Heart left ventricle (tissue), 16 donors: ENCODE measurements at regions not wholly inside any gene's neighbourhood (a gene's known extent, or its start where the extent isn't known, plus 50 kb on each side); places are given as distances from the start of the nearest gene placed in this dataset.

Experiments
- ATAC-seq, 4 donors: fragments of 200-7000 bp; cut with Tn5 transposase; one replicate each; pipeline ENCODE4 v1.9.1; 2020 to 2022; ENCODE audit warnings: moderate library complexity in 4 of 4, mild to moderate bottlenecking in 3 of 4, moderate number of reproducible peaks in 1 of 4
- DNase-seq, 5 donors: peaks; one replicate each; pipeline ENCODE4 v3.0.0-alpha.2; 2020
- H3K27ac ChIP-seq, 12 donors: fragments of 200-600 bp; sonication (generic) in 4 of 12; one replicate each; pipeline versions ENCODE4 v1.5.0 to v1.8.0; 2016 to 2022; ENCODE audit warnings: mild to moderate bottlenecking in 2 of 12
- H3K27me3 ChIP-seq, 9 donors: fragments of 200-600 bp; sonication (generic) in 2 of 9; one replicate each; pipeline versions ENCODE4 v1.5.1 to v1.8.0; 2016 to 2022; ENCODE audit warnings: mild to moderate bottlenecking in 3 of 9
- H3K36me3 ChIP-seq, 9 donors: fragments of 200-600 bp; sonication (generic) in 2 of 9; one replicate each; pipeline versions ENCODE4 v1.5.0 to v1.8.0; 2018 to 2022; ENCODE audit warnings: mild to moderate bottlenecking in 2 of 9
- H3K4me1 ChIP-seq, 12 donors: fragments of 200-600 bp; sonication (generic) in 4 of 12; one replicate each; pipeline versions ENCODE4 v1.5.0 to v1.8.0; 2016 to 2022; ENCODE audit warnings: mild to moderate bottlenecking in 3 of 12
- H3K4me3 ChIP-seq, 12 donors: fragments of 200-600 bp; sonication (generic) in 4 of 12; one replicate each; pipeline versions ENCODE4 v1.5.0 to v1.8.0; 2017 to 2022; ENCODE audit warnings: mild to moderate bottlenecking in 9 of 12, moderate library complexity in 4 of 12
- H3K9me3 ChIP-seq, 12 donors: fragments of 200-600 bp; sonication (generic) in 4 of 12; one replicate each; pipeline versions ENCODE4 v1.5.0 to v1.8.0; 2016 to 2022; ENCODE audit warnings: mild to moderate bottlenecking in 1 of 12
- CTCF ChIP-seq, 12 donors: fragments of 200-600 bp; sonication (generic) in 4 of 12; IDR thresholded peaks; one replicate each; pipeline versions ENCODE4 v1.5.0 to v1.8.0; 2018 to 2022; ENCODE audit warnings: antibody characterized with exemption in 12 of 12, mild to moderate bottlenecking in 5 of 12
- POLR2A ChIP-seq, 2 donors: fragments of 450-650 bp; IDR thresholded peaks; one replicate each; pipeline ENCODE4 v1.6.1; 2017; ENCODE audit warnings: antibody characterized with exemption in 2 of 2, mild to moderate bottlenecking in 2 of 2, moderate library complexity in 2 of 2
- WGBS, 4 donors: extraction: QIAGEN DNeasy Blood & Tissue Kit in 2 of 4; methylation state at CpG; one replicate each; pipeline versions ENCODE4 v1.1.5 to v1.1.7; 2013 to 2018; 5-methylcytosine and 5-hydroxymethylcytosine counted together
- intact Hi-C, 10 donors: fragments of 100-400 bp; cut with DNase I; formaldehyde crosslinking; loops; one replicate each; pipeline versions ENCODE4 v1.11.1 to v1.14.2; 2022
- donor health status: ischemic (EF 13 %, LVEDD 7.1; RV severe dilation, severe dysfunction).
- donor health status: healthy with polysubstance abuse.
- donor health status: DM: no; HTN: yes; CAD: no.
- donor health status: DM: no; HTN: no; CAD: no.
- donor health status: ischemic (EF 25% LVEDD 6.9; RV normal size, moderate dysfunction).
- donor health status: ischemic (EF 25% LVEDD 5.7; RV mildly dilated, moderate dysfunction).
- donor health status: healthy.
- donor health status: DM: yes; HTN: yes; CAD: no.
- donor health status: ischemic (EF 35%, LVEDD 5.7; RV mildly dilated, moderate dysfunction).
- donor health status: nonischemic (EF 11% LVEDD 7.7; RV severe dilation, severe dysfunction).
- donor health status: DM: yes; HTN: yes; CAD: no.
- donor health status: PGD.
- donor health status: ischemic (EF 29% LVEDD 5.4; RV normal size, mild dysfunction).
- donor health status: nonischemic (EF 23%, LVEDD 6.1; RV moderate dilation, normal function).

- Histone ChIP-seq H3K27ac (no peak overlapping the region), H3K27me3 (no peaks in the 10 kb centered on the region), H3K4me1 (peaks cover 0 to 3% (median 0%) of the 10 kb centered on the region in 12 donors), H3K36me3 (no peaks in the 10 kb centered on the region), H3K9me3 (peaks cover 0 to 5% (median 0%) of the 10 kb centered on the region in 12 donors), H3K4me3 (no peak overlapping the region)
- no peak for ATAC-seq
- DNase-seq, result no peak
- no peak for TF ChIP-seq CTCF (IDR thresholded peaks at IDR 0.05)
- intact Hi-C loops, result no loop called here
- 92 to 95% (median 93%) methylated on average over 1 of the region's 1 CpG for WGBS, 4 donors
Observed at GRCh38 chr20:12355185-12355584, 437.5 kb downstream of the BTBD3 start.

GRCh38 chr20:12358006-12358654 is 440.4 kb downstream of the BTBD3 start:
- intact Hi-C loops, result no loop called here
- Histone ChIP-seq H3K36me3 (no peaks in the 10 kb centered on the region), H3K27ac (no peak overlapping the region), H3K4me1 (peaks cover 0 to 3% (median 0%) of the 10 kb centered on the region in 12 donors), H3K27me3 (no peaks in the 10 kb centered on the region), H3K4me3 (no peak overlapping the region), H3K9me3 (peaks cover 0 to 5% (median 0%) of the 10 kb centered on the region in 12 donors)
- WGBS, 4 donors, result 71 to 82% (median 73%) methylated on average over 4 of the region's 4 CpGs
- DNase-seq (no peak), ATAC-seq (peak in 1 of 4 donors; percentile 20)
- TF ChIP-seq CTCF (IDR thresholded peaks at IDR 0.05), result peak in 3 of 12 donors; percentile 27 to 30 (median 30)
- no peak for TF ChIP-seq POLR2A (IDR thresholded peaks at IDR 0.05)

- intact Hi-C loops, result no loop called here
- WGBS, 4 donors, result 80 to 96% (median 91%) methylated on average over 2 of the region's 2 CpGs
- Histone ChIP-seq H3K4me1 (peaks cover 0 to 3% (median 0%) of the 10 kb centered on the region in 12 donors), H3K9me3 (peaks cover 0 to 5% (median 0%) of the 10 kb centered on the region in 12 donors), H3K36me3 (no peaks in the 10 kb centered on the region), H3K4me3 (no peak overlapping the region), H3K27ac (no peak overlapping the region), H3K27me3 (no peaks in the 10 kb centered on the region)
- ATAC-seq, result no peak
- TF ChIP-seq CTCF (IDR thresholded peaks at IDR 0.05) (no peak), POLR2A (IDR thresholded peaks at IDR 0.05) (no peak)
- no peak for DNase-seq
Observed at GRCh38 chr20:12358655-12359009, 440.9 kb downstream of the BTBD3 start.

GRCh38 chr20:12371990-12372389 is 454.3 kb downstream of the BTBD3 start:
- no peak for ATAC-seq
- no peak for DNase-seq
- H3K9me3 ChIP-seq, result no peaks in the 10 kb centered on the region
- H3K27ac ChIP-seq, result no peak overlapping the region
- H3K4me1 ChIP-seq, result no peaks in the 10 kb centered on the region
- H3K4me3 ChIP-seq, result no peak overlapping the region
- TF ChIP-seq CTCF (IDR thresholded peaks at IDR 0.05) (no peak), POLR2A (IDR thresholded peaks at IDR 0.05) (no peak)
- intact Hi-C loops, result no loop called here
- no peaks in the 10 kb centered on the region for H3K27me3 ChIP-seq
- 27 to 38% (median 28%) methylated on average over 1 of the region's 1 CpG for WGBS, 4 donors
- H3K36me3 ChIP-seq, result no peaks in the 10 kb centered on the region
